Activated T-cell treated with anti-CD3 and anti-CD28 coated beads for 48 hours (primary cell): ENCODE measurements at regions not wholly inside any gene's neighbourhood (a gene's known extent, or its start where the extent isn't known, plus 50 kb on each side); places are given as distances from the start of the nearest gene placed in this dataset.
"Not testable (repeated sequence)": the region's sequence is repeated elsewhere in the genome, so short reads cannot be mapped to it uniquely, and the experiment has no call there.

ENCODE experiments used
- DNase-seq: peaks from one replicate; pipeline ENCODE4 v3.0.0-alpha.2; 2020; ENCODE audit warnings: low read depth

DNA sequence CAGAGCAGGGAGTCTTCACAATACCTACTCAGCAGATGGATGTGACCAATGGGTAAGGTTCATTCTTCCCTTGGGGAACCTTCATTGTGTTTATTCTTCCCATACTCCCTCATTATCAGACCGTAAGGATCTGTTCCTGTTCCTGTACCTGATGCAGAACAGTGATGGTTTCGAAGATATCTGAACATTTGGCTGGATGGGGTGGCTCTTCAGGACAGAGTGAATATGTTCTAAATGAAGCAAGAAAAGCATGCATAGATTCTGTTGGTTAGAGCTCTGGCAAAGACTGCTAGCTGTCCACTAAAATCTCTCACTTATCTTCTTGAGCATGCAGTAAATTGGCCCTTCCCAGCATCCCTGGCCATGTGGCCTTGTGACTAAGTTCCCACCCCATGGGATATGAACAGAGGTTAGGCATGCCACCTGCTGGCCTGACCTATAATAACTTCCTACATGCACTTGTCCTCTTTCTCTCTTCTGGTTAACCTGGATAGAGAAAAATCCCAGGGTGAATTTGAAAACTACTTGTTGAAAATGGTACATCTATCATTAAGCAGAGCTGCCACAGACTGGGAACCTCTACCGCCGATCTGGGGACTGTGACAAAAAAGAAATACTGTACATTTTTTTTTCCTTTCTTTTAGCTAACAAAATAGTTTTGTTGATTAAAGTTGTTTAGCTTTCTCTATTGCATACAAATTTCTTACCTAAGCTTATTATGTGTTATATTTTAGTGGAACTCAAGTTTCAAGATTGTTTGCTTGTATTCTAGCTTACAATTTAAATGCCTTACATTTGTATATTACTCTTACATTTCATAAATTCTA lies 60.0 kb upstream of the BANK1 start:
- peak; percentile 17 for DNase-seq

DNA sequence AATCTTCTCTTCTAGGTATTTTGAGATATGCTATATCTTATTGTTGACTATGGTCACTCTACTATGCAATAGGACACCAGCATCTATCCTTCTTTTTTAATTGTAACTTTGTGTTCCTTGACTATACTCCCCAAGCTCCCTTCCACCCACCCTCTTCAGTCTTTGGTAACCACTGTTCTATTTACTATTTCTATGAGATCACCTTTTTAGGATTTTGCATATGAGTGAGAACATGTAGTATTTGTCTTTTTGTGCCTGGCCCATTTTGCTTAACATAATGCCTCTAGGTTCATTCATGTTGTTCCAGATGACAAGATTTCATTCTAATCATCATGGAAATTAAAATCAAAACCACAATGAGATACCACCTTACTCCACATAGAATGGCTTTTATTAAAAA lies 63.3 kb upstream of the BANK1 start:
- no peak for DNase-seq

DNA sequence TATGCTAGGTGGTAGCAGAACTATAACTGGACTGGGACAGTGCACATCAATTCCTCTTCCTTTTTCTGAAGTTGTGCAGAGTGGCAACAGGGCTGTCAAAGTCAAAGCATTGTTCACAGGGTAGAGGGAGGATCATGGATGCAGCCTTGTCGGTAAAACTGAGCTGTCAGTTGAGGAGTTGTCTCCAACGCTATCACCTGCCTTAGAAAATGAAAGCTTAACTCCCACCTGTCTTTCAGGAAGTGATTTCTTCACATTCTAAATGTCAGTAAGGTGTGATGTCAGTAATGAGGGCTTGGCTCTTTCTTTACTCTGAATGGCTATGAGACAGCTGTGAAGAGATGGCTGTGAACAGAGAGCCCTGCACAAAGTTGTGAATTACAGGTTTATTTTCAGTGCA lies 66.4 kb upstream of the BANK1 start:
- DNase-seq = no peak

DNA sequence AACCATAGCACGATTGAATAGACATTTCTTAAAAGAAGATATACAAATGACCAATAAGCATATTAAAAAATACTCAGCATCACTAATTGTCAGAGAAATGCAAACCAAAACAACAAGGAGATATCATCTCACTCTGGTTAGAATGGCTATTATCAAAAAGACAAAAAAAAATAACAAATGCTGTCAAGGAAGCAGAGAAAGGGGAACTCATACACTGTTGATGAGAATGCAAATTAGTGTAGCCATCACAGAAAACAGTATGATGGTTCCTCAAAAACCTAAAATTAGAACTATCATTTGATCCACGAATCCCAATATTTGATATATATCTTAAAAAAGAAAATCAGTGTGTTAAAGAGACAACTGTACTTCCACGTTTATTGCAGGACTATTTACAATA lies 71.7 kb upstream of the BANK1 start:
- no peak for DNase-seq

DNA sequence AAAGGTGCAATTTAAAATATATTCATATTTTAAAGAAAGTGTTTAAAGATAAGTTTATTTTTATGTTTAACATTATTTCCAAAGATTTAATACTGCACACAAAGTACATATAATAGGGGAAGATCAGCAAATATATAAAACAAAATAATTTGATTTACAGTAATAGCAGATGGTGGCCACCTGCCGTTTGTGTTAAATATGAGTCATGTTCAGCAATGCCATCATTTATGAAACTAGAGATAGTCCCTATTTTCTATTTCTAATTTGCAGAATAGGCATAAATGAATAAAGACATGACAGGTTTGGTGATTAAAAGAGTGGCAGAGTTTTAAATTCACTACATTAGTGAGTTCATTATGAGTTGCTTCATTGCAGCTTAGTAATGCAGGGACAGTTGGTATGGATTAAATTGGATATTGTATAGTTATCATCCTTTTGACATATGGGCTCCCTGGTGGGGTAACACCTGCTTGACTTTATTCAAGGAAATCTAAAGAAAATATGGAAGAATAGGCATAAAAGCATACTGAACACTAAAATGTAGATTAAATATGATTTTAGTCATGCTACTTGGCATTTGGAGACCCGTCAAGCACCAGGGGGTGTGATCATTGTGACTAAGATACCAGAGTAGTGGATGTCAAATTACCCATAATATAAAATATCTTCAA lies 78.8 kb upstream of the BANK1 start:
- no peak for DNase-seq

DNA sequence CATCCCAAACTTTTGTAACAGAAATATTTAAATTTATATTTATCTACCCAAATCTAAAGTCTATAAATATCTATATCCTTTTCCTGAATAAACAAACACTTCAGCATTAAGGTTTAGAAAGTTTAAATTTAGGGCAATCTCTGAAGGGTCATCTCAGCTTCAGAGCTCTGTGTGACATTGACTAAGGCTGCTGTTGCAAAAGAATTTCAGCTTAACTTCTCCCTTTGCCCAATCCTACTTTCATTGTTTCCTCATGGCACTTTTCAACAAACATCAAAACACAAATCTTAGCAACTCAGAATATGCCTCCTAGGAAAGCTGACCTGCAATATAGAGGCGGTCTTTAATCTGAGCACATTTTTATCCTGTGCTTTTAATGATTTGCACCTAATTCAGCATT lies 79.7 kb upstream of the BANK1 start:
- DNase-seq = no peak

DNA sequence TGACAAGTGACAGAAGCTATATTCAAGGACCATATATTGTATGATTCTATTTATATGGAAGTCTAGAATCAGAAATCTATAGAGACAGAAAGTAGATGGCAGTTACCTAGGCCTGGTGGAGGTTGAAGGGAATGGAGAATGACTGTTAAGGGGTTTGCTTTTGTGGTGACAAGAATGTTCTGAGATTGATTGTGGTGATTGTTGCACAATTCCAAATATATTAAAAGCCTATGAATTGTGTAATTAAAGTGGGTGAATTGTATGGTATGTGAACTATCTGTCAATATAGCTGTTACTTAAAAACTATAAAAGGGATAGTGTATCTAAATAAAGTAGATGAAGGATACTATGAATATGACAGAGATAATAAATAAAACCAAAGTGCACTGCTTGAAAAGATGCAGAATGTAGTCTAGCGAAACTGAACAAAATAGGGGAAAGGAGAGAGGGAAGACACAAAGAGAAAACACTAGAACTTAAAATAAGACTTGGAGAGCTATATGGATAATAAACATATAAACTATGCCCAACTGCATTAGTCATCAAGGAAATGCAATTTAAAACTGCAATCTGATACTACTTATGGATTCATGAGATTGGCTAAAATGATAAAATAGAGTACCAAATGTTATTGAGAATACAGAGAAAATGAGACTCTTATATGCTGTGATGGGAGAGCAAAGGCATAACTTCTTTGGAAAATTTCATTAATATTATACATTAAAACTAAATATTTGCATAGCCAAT lies 82.1 kb upstream of the BANK1 start:
- no peak for DNase-seq

DNA sequence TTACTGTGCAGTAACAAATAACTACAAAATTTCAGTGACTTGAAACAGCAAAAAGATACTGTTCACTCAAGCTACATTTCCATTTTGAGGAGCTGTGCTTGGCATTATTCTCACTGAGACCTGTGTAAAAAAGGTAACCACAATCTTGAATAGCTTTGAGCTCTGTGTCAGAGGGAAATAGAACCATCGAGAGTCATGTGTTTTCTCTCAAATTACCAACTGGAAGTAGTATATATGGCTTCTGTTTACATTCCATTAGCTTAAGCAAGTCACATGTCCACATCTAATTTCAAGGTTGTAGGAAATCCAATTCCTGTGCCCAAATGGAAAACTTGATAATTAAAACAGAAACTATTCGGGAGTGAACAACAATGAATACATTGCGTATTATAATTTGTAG lies 82.9 kb upstream of the BANK1 start:
- DNase-seq = no peak

DNA sequence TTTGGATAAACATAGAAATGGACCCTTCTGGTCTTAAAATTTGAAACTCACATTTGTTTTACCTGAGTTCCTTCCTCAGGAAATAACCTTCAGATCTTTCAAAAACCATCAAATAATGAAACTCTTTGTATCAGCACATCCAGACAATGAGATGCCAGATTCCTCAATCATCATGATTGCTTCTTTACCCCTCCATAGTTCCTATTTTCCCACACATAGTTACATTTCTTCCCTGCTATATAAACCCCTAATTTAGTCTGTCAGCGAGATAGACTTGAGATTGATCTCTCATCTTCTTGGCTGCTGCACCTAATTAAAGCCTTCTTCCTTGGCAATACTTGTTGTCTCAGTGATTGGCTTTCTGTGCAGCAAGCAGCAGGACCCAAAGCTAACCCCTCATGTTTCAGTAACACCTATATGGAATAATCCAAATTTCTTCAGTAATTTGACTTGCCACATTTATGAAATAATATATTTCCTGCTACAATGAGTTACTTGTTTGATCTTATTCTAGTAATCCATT lies 83.9 kb upstream of the BANK1 start:
- DNase-seq = no peak

DNA sequence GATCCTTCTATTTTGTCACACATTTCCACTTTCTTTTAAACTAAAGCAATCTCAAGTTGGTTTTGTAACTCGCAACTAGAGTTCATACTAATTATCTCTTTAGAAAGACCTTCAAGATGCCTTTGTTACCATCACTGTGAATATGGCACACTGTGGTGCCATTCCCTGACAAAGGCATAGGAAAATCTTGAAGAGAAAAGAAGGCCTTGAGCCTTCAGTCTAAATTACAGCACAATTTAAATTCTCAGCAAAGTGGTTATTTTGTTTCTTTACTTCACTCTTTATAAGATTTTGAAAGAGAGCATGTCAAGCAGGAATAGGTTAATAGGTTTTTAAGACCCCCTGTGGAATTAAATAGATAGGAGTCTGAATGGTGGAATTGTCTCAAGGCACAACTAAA lies 89.0 kb upstream of the BANK1 start:
- no peak for DNase-seq

DNA sequence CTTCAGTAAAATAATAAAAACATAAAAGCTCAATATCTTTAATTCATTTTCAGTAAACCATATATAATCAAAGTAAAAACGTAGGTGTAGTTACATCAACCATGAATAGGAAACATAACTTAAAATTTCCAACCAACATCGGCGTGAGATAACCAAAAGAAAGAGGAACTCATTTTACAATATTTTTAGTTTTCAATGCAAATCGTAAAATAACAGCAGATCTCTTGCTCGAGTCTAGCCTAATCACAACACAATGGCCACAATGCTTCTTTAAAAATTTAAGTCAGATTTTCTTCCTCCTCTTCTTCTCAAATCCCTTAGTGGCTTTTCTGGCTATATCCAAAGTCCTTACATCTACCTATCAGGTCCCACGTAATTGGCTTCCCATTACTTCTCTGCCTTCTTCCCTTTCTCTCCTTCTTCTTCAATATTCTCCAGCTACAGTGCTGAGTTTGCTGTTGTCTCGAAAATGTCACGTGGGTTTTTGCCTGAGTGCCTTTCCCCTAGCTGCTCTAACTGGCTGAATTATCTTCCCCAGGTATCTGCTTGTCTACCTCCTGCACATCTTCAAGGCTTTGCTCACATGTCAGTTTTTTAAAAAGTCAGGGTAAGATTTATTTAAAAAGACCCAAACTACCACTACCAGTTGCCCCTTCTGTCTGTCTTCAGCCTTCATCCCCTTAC lies 90.9 kb upstream of the BANK1 start:
- no peak for DNase-seq

DNA sequence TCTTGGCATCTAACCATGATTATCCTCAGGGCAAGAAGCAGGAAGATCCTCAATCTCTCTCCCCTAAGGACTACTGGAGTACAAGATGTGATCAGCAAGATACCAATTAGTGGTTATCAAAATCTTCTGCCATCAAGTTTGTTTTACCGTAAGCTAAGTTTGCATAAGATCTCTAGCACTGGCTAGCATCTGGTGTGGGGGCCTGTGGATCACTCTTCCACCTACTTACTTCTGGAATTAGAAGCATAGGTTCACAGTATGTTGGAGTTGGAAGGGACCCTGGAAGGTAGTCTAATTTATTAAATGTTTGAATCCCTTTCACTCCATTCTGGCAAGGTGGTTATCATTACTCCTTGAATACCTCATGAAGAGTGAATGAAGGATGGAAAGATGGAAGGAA lies 93.3 kb upstream of the BANK1 start:
- DNase-seq = no peak

DNA sequence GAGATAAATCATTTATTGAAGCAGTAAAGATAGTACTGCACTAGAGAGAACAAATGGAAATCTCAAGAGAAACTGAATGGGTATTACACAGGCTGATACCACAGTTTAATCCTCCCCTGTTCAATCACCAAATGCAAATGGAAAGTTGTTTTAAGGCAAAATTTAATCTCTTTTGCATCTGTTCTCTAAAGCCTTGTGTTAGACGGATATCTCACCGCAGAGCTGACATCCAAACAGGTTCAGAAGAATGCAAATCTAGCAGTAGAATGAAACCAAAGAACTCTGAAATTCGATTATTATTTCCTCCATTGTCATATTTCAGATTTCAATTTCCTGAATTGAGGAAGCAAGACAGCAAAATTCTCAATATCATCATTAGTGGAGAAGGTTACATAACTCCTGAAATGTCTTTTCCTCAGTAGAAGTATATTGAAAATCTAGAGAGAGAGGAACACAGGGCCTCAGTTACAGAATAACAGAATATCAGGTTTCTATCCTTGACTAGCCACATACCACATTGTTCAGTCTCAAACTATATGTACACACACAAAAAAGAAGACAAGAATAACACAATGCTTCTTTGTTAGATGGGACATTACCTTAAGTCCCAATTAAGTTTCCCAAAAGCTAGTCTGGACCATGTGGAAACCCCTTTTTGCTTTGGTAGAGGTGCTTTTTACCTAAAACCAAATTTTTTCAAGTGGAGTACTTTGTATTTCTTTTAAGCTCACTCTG lies 94.1 kb upstream of the BANK1 start:
- no peak for DNase-seq

DNA sequence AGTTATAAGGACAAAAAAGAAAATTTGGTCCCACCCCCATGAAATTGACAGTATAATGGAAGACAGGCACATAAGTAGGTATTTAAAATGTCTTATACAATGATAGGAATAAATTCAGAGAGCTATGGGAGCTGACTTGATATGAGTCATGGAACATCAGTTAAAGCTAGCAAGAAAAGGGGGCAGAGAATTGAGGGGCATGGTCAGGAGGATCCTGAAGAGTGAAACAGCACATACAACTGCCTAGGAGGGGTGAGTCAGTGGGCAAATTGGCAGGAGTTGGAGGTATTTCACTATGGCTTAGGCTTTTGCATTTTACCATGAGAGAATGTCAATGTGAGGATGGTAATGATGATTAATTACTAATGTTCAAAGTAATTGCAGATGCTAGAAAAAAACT lies 95.4 kb upstream of the BANK1 start:
- no peak for DNase-seq

DNA sequence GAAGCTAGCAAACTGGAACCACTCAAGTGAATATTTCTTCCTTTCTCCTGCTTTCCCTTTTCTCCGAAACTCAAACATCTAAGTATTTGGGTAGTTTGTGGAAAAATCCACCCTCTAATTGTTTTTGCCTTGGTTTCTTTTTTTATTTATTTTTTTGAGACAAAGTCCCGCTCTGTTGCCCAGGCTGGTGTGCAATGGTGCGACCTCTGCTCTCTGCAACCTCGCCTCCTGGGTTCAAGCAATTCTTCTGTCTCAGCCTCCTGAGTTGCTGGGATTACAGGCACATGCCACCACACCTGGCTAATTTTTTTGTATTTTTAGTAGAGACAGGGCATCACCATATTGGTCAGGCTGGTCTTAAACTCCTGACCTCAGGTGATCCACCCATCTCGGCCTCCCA lies 96.1 kb upstream of the BANK1 start:
- DNase-seq = not testable (repeated sequence)

DNA sequence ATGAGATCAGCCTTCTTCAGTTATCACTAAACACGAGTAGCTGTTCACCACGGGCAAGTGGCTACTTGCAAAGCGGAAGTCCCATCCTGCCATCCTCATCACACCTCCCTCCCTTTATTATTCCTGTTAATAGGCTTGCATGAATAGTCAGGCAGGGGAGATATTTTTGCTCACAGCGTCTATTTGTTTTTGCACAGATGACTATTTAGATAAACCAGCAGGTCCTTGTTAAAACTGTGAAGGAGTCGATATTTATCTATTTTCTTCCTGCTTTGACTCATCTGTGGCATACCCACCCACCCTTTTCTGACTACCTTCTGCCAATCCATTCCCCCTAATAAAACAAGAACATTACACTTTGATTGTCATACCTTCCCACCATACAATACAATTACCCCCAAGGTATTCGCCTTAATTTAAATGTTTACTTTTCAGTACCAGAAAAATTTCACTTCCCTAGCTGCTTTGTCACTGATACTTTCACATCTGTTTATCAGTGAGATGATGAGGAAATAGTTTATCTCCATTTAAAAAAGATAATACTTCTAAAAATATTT lies 96.6 kb upstream of the BANK1 start:
- no peak for DNase-seq

DNA sequence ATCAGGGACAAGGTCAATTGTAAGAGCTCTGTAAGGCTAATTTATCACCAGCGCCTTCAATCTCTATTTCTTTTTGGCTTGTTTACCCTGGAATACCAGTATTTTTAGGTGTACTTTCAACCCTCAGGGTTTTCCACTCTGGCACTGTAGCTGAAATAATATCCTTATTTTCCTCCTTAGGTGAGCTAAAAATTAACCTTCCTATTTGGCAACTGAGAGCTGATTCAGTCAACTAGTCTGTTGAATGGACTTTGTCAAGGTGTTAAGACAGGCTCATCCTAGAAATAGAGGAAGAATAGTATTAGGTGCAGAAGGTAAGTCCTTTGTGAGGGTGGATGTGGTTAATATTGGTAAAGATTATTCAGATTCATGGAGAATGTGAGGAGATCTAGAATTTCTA lies 101.3 kb upstream of the BANK1 start:
- no peak for DNase-seq

DNA sequence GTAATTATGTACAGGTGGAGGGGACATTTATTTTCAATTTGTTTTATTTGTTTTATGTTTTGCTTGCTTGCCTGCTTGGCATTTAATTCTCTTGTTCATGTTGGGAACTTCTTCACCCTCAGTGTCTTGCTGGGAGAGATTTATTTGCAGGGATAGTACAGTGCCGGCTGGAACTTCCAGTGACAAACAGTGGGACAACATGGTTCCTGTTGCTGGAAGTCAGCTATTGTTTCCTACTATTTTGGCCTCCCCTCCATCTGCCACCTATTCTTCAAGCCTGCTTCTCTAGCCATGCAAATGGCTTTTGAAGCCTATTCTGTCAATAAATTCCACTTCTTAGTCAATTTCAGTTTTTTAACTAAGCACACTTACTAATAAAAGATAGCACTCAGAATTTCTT lies 105.4 kb upstream of the BANK1 start:
- no peak for DNase-seq

DNA sequence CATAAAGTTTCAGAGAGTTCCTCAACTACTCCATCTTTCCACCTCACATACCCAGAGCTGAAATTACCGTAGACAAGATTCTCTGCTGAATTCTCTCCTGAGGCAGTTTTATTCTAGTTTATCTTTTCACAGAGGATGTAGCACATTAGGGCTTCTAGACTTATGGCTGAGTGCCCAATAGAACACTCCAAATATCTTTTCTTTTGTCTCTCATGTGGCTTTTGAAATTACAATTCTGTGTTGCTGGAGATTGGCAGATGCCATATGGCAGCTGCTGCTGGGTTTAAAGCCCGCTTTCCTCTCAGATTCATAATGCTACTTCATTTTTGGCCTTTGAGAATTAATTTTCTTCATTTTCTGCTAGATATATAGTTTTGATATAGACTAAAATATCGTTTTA lies 107.6 kb upstream of the BANK1 start:
- DNase-seq = no peak

DNA sequence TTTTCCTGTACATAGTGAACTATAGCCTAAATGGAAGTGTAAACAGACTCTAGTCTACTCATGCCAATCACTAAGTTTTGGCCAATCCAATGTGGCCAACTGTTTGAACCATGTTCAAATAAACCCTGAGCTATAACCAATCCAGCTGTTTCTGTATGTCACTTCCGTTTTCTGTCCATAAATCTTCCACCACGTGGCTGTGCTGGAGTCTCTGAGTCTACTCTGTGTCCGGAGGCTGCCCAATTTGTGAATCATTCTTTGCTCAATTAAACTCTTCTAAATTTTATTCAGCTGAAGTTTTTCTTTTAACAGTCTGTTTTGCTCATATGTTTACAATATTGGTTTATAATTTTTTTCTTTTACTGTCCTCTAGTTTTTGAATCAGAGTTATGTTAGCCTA lies 112.3 kb upstream of the BANK1 start:
- DNase-seq = no peak

DNA sequence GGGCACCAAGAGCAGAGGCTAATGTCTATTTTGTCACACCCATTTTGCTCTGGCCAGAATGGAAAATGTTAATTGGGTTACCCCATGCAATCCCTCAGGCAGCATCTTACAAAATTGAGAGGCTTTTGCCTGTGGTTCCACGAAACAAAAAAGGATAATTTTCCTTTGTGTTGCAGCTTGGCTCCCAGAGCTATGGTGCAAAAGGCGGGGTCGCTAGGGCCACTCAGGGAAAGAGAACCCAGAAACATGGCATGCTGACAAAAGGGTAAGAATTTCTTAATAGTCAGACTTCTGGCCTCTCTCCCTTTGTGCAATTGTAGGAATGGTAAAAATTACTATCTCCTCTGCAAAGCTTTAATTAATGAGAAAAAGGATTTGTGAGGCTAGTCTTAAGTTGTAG lies 119.6 kb upstream of the BANK1 start:
- no peak for DNase-seq
